Bronchial epithelial cell (primary cell): ENCODE measurements at regions not wholly inside any gene's neighbourhood (a gene's known extent, or its start where the extent isn't known, plus 50 kb on each side); places are given as distances from the start of the nearest gene placed in this dataset.

Experiments
- DNase-seq: peaks from one replicate; pipeline ENCODE4 v3.0.0-alpha.2; 2010; ENCODE audit warnings: low read depth
- FAIRE-seq: peaks from 2 replicates; lab custom pipeline; 2011; peaks lifted over from hg19 to GRCh38; lab: Jason Lieb, UNC
- H3K27me3 ChIP-seq: 2 replicates; pipeline ENCODE4 v1.5.1; 2011; ENCODE audit warnings: low read length; ENCODE audit not compliant: control insufficient read depth, insufficient read depth
- H3K36me3 ChIP-seq: 2 replicates; pipeline ENCODE4 v1.5.1; 2011; ENCODE audit warnings: low read length; ENCODE audit not compliant: control insufficient read depth, insufficient read depth
- H3K4me3 ChIP-seq: 2 replicates; pipeline ENCODE4 v1.5.1; 2011; ENCODE audit warnings: mild to moderate bottlenecking, low read depth, low read length, control low read depth
- CTCF ChIP-seq: IDR thresholded peaks from 2 replicates; pipeline ENCODE4 v1.5.1; 2011; ENCODE audit warnings: mild to moderate bottlenecking, moderate library complexity, low read length, control low read depth, inconsistent platforms; ENCODE audit not compliant: insufficient read depth, severe bottlenecking

- no peak for FAIRE-seq
- Histone ChIP-seq H3K4me3 (no peak overlapping the region), H3K36me3 (no peaks in the 10 kb centered on the region), H3K27me3 (no peaks in the 10 kb centered on the region)
- no peak for DNase-seq
- no peak for TF ChIP-seq CTCF
These were observed 491.1 kb downstream of the BRINP3 start for GRCh38 chr1:189986516-189986915.

- Histone ChIP-seq H3K4me3 (no peak overlapping the region), H3K36me3 (no peaks in the 10 kb centered on the region), H3K27me3 (no peaks in the 10 kb centered on the region)
- DNase-seq: no peak
- TF ChIP-seq CTCF: no peak
- no peak for FAIRE-seq
These were observed 490.2 kb downstream of the BRINP3 start for GRCh38 chr1:189987509-189987908.

GRCh38 chr1:189992856-189993255 is 484.8 kb downstream of the BRINP3 start:
- Histone ChIP-seq H3K36me3 (no peaks in the 10 kb centered on the region), H3K4me3 (no peak overlapping the region), H3K27me3 (no peaks in the 10 kb centered on the region)
- FAIRE-seq: no peak
- DNase-seq: no peak
- no peak for TF ChIP-seq CTCF

GRCh38 chr1:190000365-190000872 is 477.2 kb downstream of the BRINP3 start:
- DNase-seq (peak; percentile 51), FAIRE-seq (no peak)

GRCh38 chr1:190001187-190001586 is 476.5 kb downstream of the BRINP3 start:
- no peak for TF ChIP-seq CTCF
- peak; percentile 2 for DNase-seq
- FAIRE-seq: no peak

More at GRCh38 chr1:190000365-190000872, 477.2 kb downstream of the BRINP3 start:
- Histone ChIP-seq H3K4me3 (no peak overlapping the region), H3K27me3 (no peaks in the 10 kb centered on the region), H3K36me3 (no peaks in the 10 kb centered on the region)
- no peak for TF ChIP-seq CTCF

GRCh38 chr1:190003376-190003775 is 474.3 kb downstream of the BRINP3 start:
- DNase-seq (no peak), FAIRE-seq (no peak)
- no peak for TF ChIP-seq CTCF
- H3K36me3 ChIP-seq: no peaks in the 10 kb centered on the region
- no peak overlapping the region for H3K4me3 ChIP-seq
- no peaks in the 10 kb centered on the region for H3K27me3 ChIP-seq

More at GRCh38 chr1:190001187-190001586, 476.5 kb downstream of the BRINP3 start:
- Histone ChIP-seq H3K27me3 (no peaks in the 10 kb centered on the region), H3K4me3 (no peak overlapping the region), H3K36me3 (no peaks in the 10 kb centered on the region)
